ENCODE measurements at regions not wholly inside any gene's neighbourhood (a gene's known extent, or its start where the extent isn't known, plus 50 kb on each side); places are given as distances from the start of the nearest gene placed in this dataset.

DNA sequence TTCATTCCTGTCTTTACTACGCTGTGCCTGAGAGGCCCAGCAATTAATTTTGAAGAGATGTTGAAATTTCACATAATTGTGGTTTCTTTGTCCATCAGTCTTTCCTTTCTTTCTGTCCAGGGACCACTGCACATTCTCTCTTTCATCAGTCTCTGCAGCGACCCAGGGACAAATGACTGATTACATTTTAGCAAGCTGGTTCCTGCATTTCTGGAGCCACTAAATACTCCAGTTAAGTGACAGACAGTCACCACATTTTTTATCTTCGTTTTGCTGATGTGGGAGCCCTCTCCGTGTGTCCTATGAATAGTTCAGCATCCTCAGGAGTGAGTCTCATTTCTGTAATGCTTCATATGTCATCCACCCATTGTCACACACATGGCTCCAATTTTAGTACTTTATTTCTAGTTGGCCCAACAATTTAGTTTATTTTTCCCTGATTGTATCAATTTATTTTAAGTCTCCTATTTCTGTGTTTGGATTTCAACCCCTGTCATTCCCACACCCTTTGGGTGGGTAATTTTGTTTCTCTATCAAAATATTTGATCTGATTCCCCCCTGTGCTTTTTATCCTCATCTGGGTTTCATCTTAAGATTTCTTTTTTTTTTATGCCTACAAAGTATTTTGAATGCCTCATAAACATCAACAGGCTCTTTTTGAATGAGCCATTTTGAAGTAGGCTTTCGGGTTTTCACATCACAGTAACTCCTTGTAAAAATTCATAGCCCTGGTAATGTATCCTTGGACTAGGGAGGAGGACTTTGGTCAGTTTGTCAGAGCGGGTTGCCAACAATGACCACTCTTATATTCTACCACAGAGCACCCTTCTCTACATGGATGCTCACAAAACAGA is 1196.5 kb downstream of the GALC start:
- Histone ChIP-seq H3K27me3 (no peaks in the 10 kb centered on the region), H3K4me1 (peaks cover 0 to 39% (median 6%) of the 10 kb centered on the region in 10 experiments; a peak in 9 of 20 replicates), H3K4me3 (no peak overlapping the region), H3K9me3 (replicated peaks in 1 of 11) (no peaks in the 10 kb centered on the region), H3K27ac (no peak overlapping the region), H4K20me1 (no peaks in the 10 kb centered on the region), H3K9ac (no peak overlapping the region), H3K36me3 (no peaks in the 10 kb centered on the region), H3K4me2 (peak overlapping the region in 4 of 11 experiments; percentile 23 to 29 (median 27); a peak in 3 of 22 replicates)
- no peak for TF ChIP-seq Cebpa-rat (IDR thresholded peaks at IDR 0.05)

DNA sequence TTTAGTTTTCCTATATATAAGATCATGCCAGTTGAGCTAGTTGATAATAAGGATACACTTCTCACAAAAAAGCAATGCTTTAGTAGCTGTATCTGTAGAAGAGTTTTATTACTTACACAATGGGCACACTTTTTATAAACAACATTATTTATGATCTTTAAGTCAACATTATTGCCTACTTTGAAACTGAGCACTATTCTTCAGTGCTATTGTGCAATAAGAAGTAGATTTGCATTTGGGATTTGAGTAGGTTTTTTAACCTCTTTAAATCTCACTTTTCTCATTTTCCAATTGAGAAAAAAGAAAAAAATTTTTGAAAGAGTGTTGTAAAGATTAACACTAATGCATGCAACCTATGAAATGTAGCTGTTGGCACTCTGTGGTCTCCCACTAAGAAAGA is 1198.3 kb downstream of the GALC start:
- Histone ChIP-seq H3K27me3 (no peaks in the 10 kb centered on the region), H3K4me1 (peaks cover 0 to 32% (median 6%) of the 10 kb centered on the region in 10 experiments; a peak in 9 of 20 replicates), H3K4me2 (no peak overlapping the region), H3K36me3 (no peaks in the 10 kb centered on the region), H3K9ac (no peak overlapping the region), H3K27ac (no peak overlapping the region), H3K9me3 (replicated peaks in 1 of 11) (no peaks in the 10 kb centered on the region), H4K20me1 (no peaks in the 10 kb centered on the region), H3K4me3 (no peak overlapping the region)
- TF ChIP-seq Cebpa-rat (IDR thresholded peaks at IDR 0.05) = no peak

DNA sequence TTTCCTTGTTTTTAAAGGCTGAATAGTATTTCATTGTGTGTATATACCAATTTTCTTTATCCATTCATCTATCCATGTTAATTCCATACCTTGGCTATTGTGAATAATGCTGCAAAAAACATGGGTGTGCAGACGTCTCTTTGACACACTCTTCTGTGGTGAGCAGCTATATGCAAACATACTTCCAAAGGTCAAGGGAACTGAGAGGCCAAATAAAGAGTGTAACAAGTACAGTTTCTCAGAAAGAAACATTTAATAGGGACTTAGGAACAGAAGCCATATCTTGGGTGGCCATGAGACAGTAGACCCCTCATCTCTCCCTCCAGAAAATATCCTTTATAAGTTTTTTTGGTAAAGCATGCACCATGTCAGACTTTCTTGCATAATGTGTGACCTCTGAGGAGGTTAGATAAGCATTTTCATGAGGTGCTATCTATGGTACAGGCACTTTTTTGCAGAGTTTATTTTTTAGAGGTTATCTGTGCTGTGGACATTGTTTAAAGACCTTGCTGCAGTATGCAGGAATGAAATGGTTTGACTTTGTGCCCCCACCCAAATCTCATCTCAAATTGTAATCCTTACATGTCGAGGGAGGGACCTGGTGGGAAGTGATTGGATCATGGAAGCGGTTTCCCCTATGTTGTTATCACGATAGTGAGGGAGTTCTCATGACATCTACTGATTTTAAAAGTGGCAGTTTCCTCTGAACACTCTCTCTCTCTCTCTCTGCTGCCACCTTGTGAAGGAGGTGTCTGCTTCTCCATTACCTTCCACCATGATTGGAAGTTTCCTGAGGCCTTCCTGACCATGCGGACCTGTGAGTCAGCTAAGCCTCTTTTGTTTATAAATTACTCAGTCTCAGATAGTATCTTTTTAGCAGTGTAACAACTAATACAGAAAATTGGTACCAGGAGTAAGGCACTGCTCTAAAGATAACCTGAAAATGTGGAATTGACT is 1202.3 kb downstream of the GALC start:
- no peaks in the 10 kb centered on the region; a peak in 1 of 20 replicates for H3K4me1 ChIP-seq
- no peak for TF ChIP-seq Cebpa-rat (IDR thresholded peaks at IDR 0.05)
- H3K4me2 ChIP-seq = no peak overlapping the region
- no peaks in the 10 kb centered on the region for H4K20me1 ChIP-seq
- no peak overlapping the region for H3K27ac ChIP-seq
- H3K9me3 ChIP-seq (replicated peaks in 1 of 11) = no peaks in the 10 kb centered on the region
- H3K9ac ChIP-seq = no peak overlapping the region
- H3K27me3 ChIP-seq = no peaks in the 10 kb centered on the region
- H3K4me3 ChIP-seq = no peak overlapping the region
- no peaks in the 10 kb centered on the region for H3K36me3 ChIP-seq

DNA sequence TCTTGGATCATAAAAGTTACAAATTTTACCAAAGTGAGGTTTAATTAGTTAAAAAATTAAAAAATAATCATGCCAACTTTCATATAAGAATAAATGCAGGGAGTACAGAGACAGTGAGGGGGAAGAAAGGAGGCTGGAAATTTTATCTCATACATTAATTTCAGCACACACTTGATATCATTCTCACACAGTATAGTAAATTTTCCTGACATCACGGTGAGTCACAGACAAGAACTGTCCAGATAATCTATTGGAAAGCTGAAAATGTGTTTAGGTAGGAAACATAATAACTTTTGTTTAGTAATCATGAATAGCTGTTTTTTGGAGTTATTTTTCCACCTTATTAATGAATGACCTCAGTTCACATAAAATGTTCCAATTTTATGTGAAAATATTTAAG is 1204.8 kb downstream of the GALC start:
- Histone ChIP-seq H3K9ac (no peak overlapping the region), H3K27ac (no peak overlapping the region), H3K4me3 (no peak overlapping the region), H3K4me2 (no peak overlapping the region), H3K27me3 (no peaks in the 10 kb centered on the region), H4K20me1 (no peaks in the 10 kb centered on the region), H3K36me3 (no peaks in the 10 kb centered on the region), H3K9me3 (replicated peaks in 1 of 11) (no peaks in the 10 kb centered on the region), H3K4me1 (no peaks in the 10 kb centered on the region)
- TF ChIP-seq Cebpa-rat (IDR thresholded peaks at IDR 0.05) = no peak

DNA sequence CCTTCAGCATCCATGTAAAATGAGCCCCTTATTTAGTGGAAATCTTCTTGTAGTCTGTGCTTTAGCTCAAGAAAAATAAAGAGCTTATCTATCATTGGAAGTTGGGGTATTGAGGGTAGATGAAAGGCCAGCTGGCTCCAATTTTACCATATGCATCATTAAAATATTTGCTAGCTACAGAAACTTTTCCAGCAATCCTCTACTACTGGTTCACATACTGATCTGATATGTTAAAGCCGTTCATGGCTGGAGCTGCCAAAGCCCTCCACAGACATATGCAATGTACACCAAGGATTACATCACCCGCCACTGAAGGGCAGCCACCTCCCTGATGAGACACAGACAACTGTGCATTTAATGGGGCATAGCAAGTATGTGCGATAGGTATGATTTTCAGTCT is 1205.3 kb downstream of the GALC start:
- H3K4me2 ChIP-seq = no peak overlapping the region
- no peak overlapping the region for H3K27ac ChIP-seq
- no peak for TF ChIP-seq Cebpa-rat (IDR thresholded peaks at IDR 0.05)
- no peaks in the 10 kb centered on the region for H3K27me3 ChIP-seq
- H3K36me3 ChIP-seq = no peaks in the 10 kb centered on the region
- H3K4me3 ChIP-seq = no peak overlapping the region
- no peaks in the 10 kb centered on the region; a peak in 1 of 20 replicates for H3K4me1 ChIP-seq
- H3K9ac ChIP-seq = no peak overlapping the region
- H4K20me1 ChIP-seq = no peaks in the 10 kb centered on the region
- no peaks in the 10 kb centered on the region for H3K9me3 ChIP-seq (replicated peaks in 1 of 11)

DNA sequence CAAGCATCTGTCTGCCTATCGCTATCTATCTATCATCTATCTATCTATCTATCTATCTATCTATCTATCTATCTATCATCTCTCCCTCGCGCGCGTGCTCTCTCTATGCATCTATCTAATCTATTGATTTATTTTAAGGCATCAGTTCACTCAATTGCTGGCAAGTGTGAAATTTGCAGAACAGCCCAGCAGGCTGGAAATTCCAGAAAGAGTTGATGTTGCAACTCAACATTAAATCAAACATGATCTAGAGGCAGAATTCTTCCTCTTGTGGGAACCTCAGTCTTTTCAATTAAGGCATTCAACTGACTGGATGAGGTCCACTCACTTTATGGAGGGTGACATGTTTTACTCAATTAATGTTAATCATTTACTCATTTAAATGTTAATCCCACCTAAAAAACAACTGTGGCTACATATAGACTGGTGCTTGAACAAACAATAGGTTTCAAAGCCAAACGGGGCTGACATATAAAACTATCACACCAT is 1210.8 kb downstream of the GALC start:
- Histone ChIP-seq H3K27ac (no peak overlapping the region), H3K4me3 (no peak overlapping the region), H3K36me3 (no peaks in the 10 kb centered on the region), H3K4me1 (peaks cover 0 to 45% (median 0%) of the 10 kb centered on the region in 10 experiments; a peak in 5 of 20 replicates), H3K4me2 (peak overlapping the region in 2 of 11 experiments; percentile 47 to 48; a peak in 2 of 22 replicates), H4K20me1 (no peaks in the 10 kb centered on the region), H3K27me3 (no peaks in the 10 kb centered on the region), H3K9ac (no peak overlapping the region), H3K9me3 (replicated peaks in 1 of 11) (no peaks in the 10 kb centered on the region)
- TF ChIP-seq Cebpa-rat (IDR thresholded peaks at IDR 0.05) = no peak

DNA sequence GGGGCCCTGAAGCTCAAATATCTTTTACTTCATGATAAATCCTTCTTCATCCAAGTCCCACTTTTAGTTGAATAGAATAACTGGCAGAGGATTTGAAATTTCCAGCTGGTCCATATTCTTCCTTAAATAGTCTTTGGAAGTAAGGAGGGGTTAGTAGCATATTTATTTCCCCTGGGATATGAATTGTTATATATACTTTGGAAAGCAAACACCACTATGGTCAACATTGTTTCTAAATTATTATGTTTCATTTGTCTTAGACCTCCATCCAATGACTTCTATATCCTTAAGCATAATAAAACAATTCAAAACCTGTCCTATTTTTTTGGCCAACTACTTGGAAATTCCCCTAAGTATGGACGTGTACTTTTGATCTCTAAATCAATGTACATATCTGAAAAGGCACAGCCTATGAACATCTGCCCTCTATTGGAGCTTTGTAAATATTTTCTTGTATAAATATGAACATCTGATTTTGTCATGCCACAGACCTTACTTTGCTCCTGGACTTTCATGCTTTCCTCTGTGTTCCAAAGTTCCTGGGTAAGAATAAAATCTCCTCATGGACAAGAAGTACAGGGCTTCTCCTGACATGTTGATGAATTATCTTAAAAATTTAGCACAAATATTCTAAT is 1212.0 kb downstream of the GALC start:
- no peak for TF ChIP-seq Cebpa-rat (IDR thresholded peaks at IDR 0.05)
- Histone ChIP-seq H3K9ac (no peak overlapping the region), H3K4me3 (no peak overlapping the region), H3K4me1 (peaks cover 0 to 53% (median 0%) of the 10 kb centered on the region in 10 experiments; a peak in 5 of 20 replicates), H3K9me3 (replicated peaks in 1 of 11) (peaks cover 0 to 5% (median 0%) of the 10 kb centered on the region in 11 experiments; a peak in 2 of 22 replicates), H3K36me3 (no peaks in the 10 kb centered on the region), H4K20me1 (no peaks in the 10 kb centered on the region), H3K4me2 (peak overlapping the region in 2 of 11 experiments; percentile 18 to 37; a peak in 2 of 22 replicates), H3K27ac (no peak overlapping the region), H3K27me3 (no peaks in the 10 kb centered on the region)

DNA sequence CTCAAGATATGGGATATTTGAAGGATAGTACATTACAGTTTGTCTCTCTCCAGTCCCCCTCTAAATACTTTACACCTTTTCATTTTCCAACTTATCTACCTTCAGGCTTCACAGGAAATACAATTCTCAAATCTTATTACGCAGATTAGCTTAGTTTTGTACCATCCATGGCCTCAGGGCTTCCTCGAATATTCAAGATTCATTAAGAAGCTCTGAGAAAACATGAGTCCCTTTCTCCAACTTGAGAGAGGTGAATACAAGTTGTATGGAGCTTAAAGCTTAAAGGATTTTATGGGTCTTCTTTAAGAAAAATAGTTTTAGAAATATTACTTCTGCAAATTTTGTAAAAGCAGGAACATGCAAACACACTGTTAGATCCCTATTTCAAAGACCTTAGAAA is 1212.5 kb downstream of the GALC start:
- no peak for TF ChIP-seq Cebpa-rat (IDR thresholded peaks at IDR 0.05)
- H3K27ac ChIP-seq = no peak overlapping the region
- H3K9me3 ChIP-seq (replicated peaks in 1 of 11) = peaks cover 0 to 7% (median 0%) of the 10 kb centered on the region in 11 experiments; a peak in 2 of 22 replicates
- H3K4me1 ChIP-seq = peaks cover 0 to 53% (median 0%) of the 10 kb centered on the region in 10 experiments; a peak in 5 of 20 replicates
- H3K4me3 ChIP-seq = no peak overlapping the region
- no peak overlapping the region for H3K9ac ChIP-seq
- no peaks in the 10 kb centered on the region for H3K27me3 ChIP-seq
- H3K36me3 ChIP-seq = no peaks in the 10 kb centered on the region
- H3K4me2 ChIP-seq = peak overlapping the region in 2 of 11 experiments; percentile 25 to 37; a peak in 2 of 22 replicates
- no peaks in the 10 kb centered on the region for H4K20me1 ChIP-seq
